ENCODE measurements at regions not wholly inside any gene's neighbourhood (a gene's known extent, or its start where the extent isn't known, plus 50 kb on each side); places are given as distances from the start of the nearest gene placed in this dataset.
"Not testable (repeated sequence)": the region's sequence is repeated elsewhere in the genome, so short reads cannot be mapped to it uniquely, and the experiment has no call there.

DNA sequence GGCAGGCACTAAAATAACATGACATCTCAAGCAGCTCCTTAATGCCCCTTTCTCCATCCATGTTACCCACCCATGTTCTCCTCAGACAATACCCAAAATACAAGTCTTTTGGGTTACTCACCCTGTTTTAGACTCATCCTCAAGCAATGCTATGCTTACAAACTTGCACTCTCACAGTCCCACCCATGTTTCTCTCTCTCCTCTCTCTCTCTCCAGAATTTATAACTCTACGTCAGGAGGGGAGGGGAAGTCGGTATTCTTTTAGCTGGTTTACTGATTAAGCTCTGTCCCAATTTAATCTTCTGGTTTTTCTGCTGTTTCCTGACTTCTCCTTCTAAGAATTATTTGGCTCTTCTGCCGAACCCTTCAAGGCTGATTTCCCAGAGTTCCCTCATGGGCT, 98.0 kb upstream of the NR5A2 start:
- FAIRE-seq = no peak
- Histone ChIP-seq H3K4me1 (ENCODE audit: control insufficient read depth in 2 of 3, insufficient read depth in 2 of 3, low read depth in 1 of 3, low read length in 3 of 3) (no peaks in the 10 kb centered on the region), H3K36me3 (ENCODE audit: control insufficient read depth in 2 of 3, insufficient read depth in 3 of 3, low read length in 3 of 3) (no peaks in the 10 kb centered on the region), H3K27me3 (ENCODE audit: control insufficient read depth, insufficient read depth, low read length) (no peaks in the 10 kb centered on the region), H3K9me3 (ENCODE audit: control insufficient read depth in 2 of 3, insufficient read depth in 1 of 3, low read length in 3 of 3) (no peaks in the 10 kb centered on the region), H3K9ac (ENCODE audit: low read length in 3 of 3) (no peak overlapping the region), H3K4me3 (ENCODE audit: low read length in 3 of 3) (no peak overlapping the region), H3K27ac (ENCODE audit: low read depth in 2 of 2, low read length in 2 of 2) (no peak overlapping the region)
- DNase-seq = no peak
- TF ChIP-seq, protein P1, sequence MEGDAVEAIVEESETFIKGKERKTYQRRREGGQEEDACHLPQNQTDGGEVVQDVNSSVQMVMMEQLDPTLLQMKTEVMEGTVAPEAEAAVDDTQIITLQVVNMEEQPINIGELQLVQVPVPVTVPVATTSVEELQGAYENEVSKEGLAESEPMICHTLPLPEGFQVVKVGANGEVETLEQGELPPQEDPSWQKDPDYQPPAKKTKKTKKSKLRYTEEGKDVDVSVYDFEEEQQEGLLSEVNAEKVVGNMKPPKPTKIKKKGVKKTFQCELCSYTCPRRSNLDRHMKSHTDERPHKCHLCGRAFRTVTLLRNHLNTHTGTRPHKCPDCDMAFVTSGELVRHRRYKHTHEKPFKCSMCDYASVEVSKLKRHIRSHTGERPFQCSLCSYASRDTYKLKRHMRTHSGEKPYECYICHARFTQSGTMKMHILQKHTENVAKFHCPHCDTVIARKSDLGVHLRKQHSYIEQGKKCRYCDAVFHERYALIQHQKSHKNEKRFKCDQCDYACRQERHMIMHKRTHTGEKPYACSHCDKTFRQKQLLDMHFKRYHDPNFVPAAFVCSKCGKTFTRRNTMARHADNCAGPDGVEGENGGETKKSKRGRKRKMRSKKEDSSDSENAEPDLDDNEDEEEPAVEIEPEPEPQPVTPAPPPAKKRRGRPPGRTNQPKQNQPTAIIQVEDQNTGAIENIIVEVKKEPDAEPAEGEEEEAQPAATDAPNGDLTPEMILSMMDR (IDR thresholded peaks at IDR 0.05; ENCODE audit: borderline replicate concordance, extremely low read depth, insufficient read depth) = no peak
- intact Hi-C loops (cut with DNase I) = no loop called here

DNA sequence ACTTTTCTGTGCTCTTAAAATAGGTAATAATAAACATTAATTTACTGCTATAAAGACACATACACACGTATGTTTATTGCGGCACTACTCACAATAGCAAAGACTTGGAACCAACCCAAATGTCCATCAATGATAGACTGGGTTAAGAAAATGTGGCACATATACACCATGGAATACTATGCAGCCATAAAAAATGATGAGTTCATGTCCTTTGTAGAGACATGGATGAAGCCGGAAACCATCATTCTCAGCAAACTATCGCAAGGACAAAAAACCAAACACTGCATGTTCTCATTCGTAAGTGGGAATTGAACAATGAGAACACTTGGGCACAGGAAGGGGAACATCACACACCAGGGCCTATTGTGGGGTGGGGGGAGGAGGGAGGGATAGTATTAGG, 97.4 kb upstream of the NR5A2 start:
- DNase-seq; H3K27me3 ChIP-seq (ENCODE audit: control insufficient read depth, insufficient read depth, low read length); H3K4me1 ChIP-seq (ENCODE audit: control insufficient read depth in 2 of 3, insufficient read depth in 2 of 3, low read depth in 1 of 3, low read length in 3 of 3); intact Hi-C loops (cut with DNase I); H3K4me3 ChIP-seq (ENCODE audit: low read length in 3 of 3); H3K36me3 ChIP-seq (ENCODE audit: control insufficient read depth in 2 of 3, insufficient read depth in 3 of 3, low read length in 3 of 3); H3K9me3 ChIP-seq (ENCODE audit: control insufficient read depth in 2 of 3, insufficient read depth in 1 of 3, low read length in 3 of 3); FAIRE-seq; H3K27ac ChIP-seq (ENCODE audit: low read depth in 2 of 2, low read length in 2 of 2); H3K9ac ChIP-seq (ENCODE audit: low read length in 3 of 3): not testable (repeated sequence)

DNA sequence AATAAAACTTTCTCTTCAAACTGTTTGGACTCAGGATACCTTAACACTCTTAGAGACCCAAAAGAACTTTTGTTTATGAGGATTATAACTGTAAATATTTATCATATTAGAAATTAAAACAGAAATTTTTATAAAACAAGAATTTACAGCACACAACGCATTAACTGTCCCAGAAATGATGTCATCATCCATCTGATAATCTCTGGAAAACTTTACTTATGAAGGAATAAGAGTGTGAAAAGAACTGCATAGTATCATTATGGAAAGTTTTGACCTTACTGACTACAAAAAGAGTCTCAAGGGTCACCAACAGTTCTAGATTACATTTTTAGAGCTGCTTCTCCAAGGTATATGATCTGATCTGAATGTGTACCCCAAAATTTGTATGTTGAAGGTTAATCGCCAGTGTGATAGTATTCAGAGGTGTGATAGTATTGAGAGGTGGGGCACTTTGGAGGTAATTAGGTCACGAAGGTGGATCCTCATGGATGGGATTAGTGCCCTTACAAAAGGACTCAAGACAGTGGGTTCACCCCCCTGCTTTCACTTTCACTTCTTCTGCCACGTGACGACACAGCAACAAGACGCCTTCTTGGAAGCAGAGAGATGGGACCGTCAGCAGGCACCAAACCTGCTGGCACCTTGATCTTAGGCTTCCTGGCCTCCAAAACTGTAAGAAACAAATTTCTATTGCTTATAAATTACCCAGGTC, 95.7 kb upstream of the NR5A2 start:
- H3K36me3 ChIP-seq (ENCODE audit: control insufficient read depth in 2 of 3, insufficient read depth in 3 of 3, low read length in 3 of 3) = no peaks in the 10 kb centered on the region
- H3K9ac ChIP-seq (ENCODE audit: low read length in 3 of 3) = no peak overlapping the region
- no peaks in the 10 kb centered on the region for H3K9me3 ChIP-seq (ENCODE audit: control insufficient read depth in 2 of 3, insufficient read depth in 1 of 3, low read length in 3 of 3)
- H3K4me3 ChIP-seq (ENCODE audit: low read length in 3 of 3) = no peak overlapping the region
- TF ChIP-seq, protein P1 (IDR thresholded peaks at IDR 0.05; ENCODE audit: borderline replicate concordance, extremely low read depth, insufficient read depth) = no peak
- no peak for DNase-seq
- H3K27me3 ChIP-seq (ENCODE audit: control insufficient read depth, insufficient read depth, low read length) = no peaks in the 10 kb centered on the region
- H3K27ac ChIP-seq (ENCODE audit: low read depth in 2 of 2, low read length in 2 of 2) = no peak overlapping the region
- no peaks in the 10 kb centered on the region for H3K4me1 ChIP-seq (ENCODE audit: control insufficient read depth in 2 of 3, insufficient read depth in 2 of 3, low read depth in 1 of 3, low read length in 3 of 3)
- FAIRE-seq = no peak
- intact Hi-C loops (cut with DNase I) = no loop called here

DNA sequence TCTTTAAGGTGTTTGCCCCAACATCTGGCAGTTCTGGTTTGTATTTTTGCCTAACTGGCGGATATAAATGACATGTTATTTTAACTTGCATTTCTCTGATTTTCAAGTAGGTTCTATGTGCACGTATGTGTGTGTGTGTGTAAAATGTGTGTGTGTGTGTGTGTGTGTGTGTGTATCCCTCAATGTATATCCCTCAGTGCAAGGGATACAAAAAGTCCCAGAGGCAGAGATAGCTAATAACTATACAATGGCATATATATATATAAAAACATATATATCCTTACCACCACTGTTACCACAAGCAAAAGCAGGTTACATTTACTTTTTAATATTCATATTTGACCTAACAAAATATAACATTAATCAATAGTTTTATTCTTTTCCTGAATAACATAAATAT, 95.0 kb upstream of the NR5A2 start:
- Histone ChIP-seq H3K27ac (ENCODE audit: low read depth in 2 of 2, low read length in 2 of 2) (no peak overlapping the region), H3K4me1 (ENCODE audit: control insufficient read depth in 2 of 3, insufficient read depth in 2 of 3, low read depth in 1 of 3, low read length in 3 of 3) (no peaks in the 10 kb centered on the region), H3K9ac (ENCODE audit: low read length in 3 of 3) (no peak overlapping the region), H3K36me3 (ENCODE audit: control insufficient read depth in 2 of 3, insufficient read depth in 3 of 3, low read length in 3 of 3) (no peaks in the 10 kb centered on the region), H3K27me3 (ENCODE audit: control insufficient read depth, insufficient read depth, low read length) (no peaks in the 10 kb centered on the region), H3K4me3 (ENCODE audit: low read length in 3 of 3) (no peak overlapping the region), H3K9me3 (ENCODE audit: control insufficient read depth in 2 of 3, insufficient read depth in 1 of 3, low read length in 3 of 3) (no peaks in the 10 kb centered on the region)
- DNase-seq = no peak
- intact Hi-C loops (cut with DNase I) = no loop called here
- no peak for FAIRE-seq
- TF ChIP-seq, protein P1 (IDR thresholded peaks at IDR 0.05; ENCODE audit: borderline replicate concordance, extremely low read depth, insufficient read depth) = no peak

Data from kidney (tissue), 13 donors.